ENCODE measurements at regions not wholly inside any gene's neighbourhood (a gene's known extent, or its start where the extent isn't known, plus 50 kb on each side); places are given as distances from the start of the nearest gene placed in this dataset.

DNA sequence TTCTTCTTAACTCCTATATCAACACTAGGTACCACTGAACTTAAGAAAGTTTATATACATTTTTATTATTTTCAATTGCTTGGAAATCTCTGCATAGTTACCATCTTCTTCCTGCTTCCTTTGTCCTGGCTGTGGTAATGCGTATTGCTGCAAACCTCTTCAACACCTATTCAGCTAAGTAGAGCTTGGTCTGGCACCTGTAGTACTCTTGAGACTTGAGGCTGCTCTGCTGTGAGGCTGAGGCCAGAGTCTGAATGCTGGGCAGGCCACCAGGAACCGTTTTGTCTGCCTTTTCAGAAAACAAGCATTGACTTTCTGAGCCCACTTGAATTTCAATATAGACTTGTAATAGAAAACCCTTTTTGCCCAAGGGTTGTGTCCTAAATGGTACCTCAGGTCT lies 52.0 kb upstream of the RGS2 start:
- TF ChIP-seq, protein P1, sequence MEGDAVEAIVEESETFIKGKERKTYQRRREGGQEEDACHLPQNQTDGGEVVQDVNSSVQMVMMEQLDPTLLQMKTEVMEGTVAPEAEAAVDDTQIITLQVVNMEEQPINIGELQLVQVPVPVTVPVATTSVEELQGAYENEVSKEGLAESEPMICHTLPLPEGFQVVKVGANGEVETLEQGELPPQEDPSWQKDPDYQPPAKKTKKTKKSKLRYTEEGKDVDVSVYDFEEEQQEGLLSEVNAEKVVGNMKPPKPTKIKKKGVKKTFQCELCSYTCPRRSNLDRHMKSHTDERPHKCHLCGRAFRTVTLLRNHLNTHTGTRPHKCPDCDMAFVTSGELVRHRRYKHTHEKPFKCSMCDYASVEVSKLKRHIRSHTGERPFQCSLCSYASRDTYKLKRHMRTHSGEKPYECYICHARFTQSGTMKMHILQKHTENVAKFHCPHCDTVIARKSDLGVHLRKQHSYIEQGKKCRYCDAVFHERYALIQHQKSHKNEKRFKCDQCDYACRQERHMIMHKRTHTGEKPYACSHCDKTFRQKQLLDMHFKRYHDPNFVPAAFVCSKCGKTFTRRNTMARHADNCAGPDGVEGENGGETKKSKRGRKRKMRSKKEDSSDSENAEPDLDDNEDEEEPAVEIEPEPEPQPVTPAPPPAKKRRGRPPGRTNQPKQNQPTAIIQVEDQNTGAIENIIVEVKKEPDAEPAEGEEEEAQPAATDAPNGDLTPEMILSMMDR (conservative IDR thresholded peaks at IDR 0.05), result no peak
- no peak for TF ChIP-seq EZH2 (IDR thresholded peaks at IDR 0.05; ENCODE audit: low read depth)

Measured in PC-9 (cell line).